ENCODE measurements at regions not wholly inside any gene's neighbourhood (a gene's known extent, or its start where the extent isn't known, plus 50 kb on each side); places are given as distances from the start of the nearest gene placed in this dataset.

DNA sequence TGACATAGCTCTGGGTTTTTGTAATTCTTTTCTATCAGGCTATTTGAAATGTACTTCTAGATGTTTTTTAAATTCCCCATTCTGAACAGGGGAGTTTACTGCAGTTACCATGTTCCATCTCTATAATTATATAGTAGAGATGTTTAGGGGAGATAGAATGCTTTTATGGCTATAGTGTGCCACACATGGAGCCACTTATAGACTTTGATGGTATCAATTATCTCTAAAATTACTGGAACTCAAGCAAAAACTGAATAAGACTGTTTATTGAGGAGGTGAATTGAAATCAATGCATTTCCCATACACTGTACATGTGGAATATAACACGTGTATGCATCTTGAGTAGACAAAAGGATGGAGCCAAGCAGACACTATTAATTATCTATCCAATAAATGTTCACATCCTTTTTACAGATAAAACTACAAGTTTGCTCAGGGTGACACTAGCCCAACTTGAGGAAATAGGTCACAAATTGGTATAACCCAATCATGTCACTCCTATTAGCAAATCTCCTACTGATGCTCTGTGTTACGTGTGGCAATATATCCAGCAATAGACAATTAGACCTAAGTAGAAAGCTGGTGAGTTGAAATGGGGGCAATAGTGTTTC is 1882.6 kb downstream of the PCDH9 start:
- no peak overlapping the region for H3K4me3 ChIP-seq (ENCODE audit: low read depth, low read length)
- TF ChIP-seq, protein P1, sequence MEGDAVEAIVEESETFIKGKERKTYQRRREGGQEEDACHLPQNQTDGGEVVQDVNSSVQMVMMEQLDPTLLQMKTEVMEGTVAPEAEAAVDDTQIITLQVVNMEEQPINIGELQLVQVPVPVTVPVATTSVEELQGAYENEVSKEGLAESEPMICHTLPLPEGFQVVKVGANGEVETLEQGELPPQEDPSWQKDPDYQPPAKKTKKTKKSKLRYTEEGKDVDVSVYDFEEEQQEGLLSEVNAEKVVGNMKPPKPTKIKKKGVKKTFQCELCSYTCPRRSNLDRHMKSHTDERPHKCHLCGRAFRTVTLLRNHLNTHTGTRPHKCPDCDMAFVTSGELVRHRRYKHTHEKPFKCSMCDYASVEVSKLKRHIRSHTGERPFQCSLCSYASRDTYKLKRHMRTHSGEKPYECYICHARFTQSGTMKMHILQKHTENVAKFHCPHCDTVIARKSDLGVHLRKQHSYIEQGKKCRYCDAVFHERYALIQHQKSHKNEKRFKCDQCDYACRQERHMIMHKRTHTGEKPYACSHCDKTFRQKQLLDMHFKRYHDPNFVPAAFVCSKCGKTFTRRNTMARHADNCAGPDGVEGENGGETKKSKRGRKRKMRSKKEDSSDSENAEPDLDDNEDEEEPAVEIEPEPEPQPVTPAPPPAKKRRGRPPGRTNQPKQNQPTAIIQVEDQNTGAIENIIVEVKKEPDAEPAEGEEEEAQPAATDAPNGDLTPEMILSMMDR (IDR thresholded peaks at IDR 0.05; ENCODE audit: borderline replicate concordance, insufficient read depth, low read depth, low read length): no peak

DNA sequence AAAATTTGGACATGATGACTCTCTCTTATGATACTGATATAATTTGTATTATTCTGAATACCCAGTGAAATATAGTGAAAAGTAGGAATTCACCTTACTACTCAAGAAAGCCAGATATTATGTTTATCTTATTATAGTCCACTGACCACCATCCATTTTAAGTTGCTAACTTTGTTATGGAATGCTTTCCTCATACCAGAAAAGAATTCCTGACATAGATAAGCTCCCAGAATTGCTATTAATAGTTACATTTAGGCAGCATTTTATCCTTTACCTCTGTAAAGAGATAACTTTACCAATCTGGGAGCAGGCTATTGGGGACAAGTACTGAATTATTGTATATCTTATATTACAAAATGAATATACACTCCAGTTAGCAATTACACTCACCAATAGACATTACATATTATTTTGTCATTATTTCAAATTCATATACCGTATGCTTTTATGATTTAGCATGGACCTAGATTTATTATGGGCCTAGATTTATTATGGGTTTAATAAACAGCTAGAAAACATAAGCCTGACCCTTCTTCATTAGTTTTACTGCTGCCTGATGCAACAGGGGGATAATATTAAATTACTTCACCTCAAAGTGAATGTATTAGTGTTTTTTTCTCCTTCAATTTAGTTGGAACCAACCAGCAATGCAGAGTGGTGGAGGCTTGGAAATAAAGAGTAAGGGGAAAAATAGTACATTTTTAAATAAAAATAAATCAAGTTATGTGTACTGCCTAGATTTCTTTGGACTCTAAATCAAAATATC is 1886.1 kb downstream of the PCDH9 start:
- TF ChIP-seq, protein P1 (IDR thresholded peaks at IDR 0.05; ENCODE audit: borderline replicate concordance, insufficient read depth, low read depth, low read length): no peak
- H3K4me3 ChIP-seq (ENCODE audit: low read depth, low read length): no peak overlapping the region

DNA sequence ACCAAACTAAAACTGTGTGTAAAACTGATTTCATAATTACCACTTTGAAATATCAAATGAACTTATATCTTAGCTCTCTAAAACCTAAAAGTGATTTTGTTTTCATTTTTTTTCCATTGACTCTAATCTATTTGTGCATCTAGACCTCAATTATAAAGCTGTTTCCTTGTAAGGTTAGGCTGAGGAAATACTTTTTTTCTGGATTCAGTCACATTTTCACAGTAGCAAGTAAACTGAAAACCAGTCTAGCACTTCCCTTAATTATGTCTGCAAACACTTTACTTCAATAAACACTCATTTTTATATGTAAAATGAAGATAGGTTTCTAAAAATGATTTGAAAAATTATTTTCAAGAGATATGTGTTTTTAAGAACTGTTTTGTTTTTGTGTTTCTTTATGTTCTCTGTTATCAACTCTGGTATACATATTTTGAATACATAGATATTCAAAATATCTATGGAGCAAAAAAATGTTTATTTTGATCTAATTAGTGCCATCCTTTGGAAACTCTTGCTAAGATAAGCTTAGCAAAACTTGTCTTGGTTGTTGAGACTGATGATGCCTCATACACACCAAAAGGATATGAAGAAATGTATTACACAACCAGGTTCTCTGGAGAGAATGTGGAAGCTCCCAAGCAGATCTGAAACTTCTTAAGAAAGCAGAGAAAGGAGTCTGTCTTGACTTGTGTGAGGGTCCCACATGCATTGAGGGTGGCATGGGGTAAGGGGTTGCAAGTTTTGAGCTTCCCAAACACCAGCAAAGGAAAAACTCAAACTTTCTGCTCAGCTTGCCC is 1887.4 kb downstream of the PCDH9 start:
- TF ChIP-seq, protein P1 (IDR thresholded peaks at IDR 0.05; ENCODE audit: borderline replicate concordance, insufficient read depth, low read depth, low read length): no peak
- H3K4me3 ChIP-seq (ENCODE audit: low read depth, low read length): no peak overlapping the region

DNA sequence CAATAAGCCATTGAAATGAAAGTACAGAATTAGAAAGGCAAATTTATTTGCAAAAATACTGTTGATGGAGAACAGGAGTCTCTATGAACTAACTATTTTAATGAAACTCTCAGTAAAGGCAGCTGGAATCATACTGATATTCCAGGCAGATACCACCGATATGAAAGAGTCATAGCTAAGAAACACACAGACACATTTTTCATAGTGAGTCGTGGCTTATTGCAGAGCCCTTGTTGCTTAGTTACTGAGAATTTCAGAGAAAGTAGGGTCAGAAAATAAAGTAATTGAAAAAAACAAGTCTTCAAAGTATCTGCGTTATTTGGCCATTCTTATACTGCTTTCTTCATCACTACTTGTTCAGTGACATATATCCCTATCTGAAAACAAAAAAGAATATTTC is 1890.9 kb downstream of the PCDH9 start:
- TF ChIP-seq, protein P1 (IDR thresholded peaks at IDR 0.05; ENCODE audit: borderline replicate concordance, insufficient read depth, low read depth, low read length): no peak
- no peak overlapping the region for H3K4me3 ChIP-seq (ENCODE audit: low read depth, low read length)

DNA sequence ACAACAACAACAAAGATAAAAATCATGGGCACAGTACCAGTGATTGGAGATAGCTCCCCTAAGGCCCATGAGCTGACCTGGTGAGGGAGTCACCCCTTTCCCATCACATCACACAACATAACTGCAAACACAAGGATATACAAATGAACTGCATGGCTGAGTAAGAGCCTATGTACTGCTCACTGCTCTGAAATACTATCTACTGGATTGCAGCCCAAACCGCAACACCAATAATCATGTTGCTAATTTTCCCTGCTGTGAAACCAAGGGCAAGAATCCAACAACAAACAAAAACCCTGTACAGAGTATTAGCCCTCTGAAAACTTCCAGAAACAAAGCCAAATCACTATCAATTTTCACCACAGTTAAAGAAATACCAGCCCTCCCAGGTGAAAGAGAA is 1893.2 kb downstream of the PCDH9 start:
- no peak overlapping the region for H3K4me3 ChIP-seq (ENCODE audit: low read depth, low read length)
- TF ChIP-seq, protein P1 (IDR thresholded peaks at IDR 0.05; ENCODE audit: borderline replicate concordance, insufficient read depth, low read depth, low read length): no peak

DNA sequence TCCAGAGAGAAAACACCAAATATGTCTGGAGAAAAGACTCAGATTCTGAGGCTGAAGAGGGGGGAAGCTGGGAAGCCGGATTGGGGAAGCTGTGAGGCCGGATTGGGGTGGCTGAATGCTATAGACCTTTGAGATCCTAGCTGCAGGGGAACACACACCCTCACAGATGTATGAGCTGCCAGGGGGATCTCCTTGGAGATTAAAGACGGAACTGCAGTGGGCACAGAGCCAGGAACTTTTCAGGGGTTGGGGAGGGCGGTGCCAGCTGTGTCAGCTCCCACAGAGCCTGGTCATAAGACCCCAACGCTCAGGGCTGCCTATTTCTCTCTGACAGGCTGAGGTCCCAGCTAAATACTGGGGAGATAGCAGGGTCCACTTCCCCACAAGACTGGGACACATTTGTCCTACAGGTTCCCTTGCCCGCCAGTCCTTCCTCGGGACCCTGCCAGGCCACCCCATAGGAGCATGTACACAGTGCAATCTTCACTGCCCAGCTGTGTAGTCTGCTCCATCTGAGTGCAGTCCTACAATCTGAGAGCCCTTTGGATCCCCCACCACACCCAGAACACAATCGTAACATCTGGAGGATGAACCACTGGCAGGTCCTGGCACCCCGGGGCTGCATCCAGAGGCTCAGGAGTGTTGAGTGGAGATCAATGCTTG is 1893.9 kb downstream of the PCDH9 start:
- TF ChIP-seq, protein P1 (IDR thresholded peaks at IDR 0.05; ENCODE audit: borderline replicate concordance, insufficient read depth, low read depth, low read length): no peak
- no peak overlapping the region for H3K4me3 ChIP-seq (ENCODE audit: low read depth, low read length)
